NCI-H446 (cell line): ENCODE measurements at regions not wholly inside any gene's neighbourhood (a gene's known extent, or its start where the extent isn't known, plus 50 kb on each side); places are given as distances from the start of the nearest gene placed in this dataset.
"Not testable (repeated sequence)": the region's sequence is repeated elsewhere in the genome, so short reads cannot be mapped to it uniquely, and the experiment has no call there.

Experiments used
- DNase-seq, 2 experiments: peaks; one replicate each; lab custom pipeline; 2025; lab: John Stamatoyannopoulos, UW

GRCh38 chr13:44711706-44712105 lies 135.6 kb upstream of the TSC22D1 start:
- DNase-seq = no peak

GRCh38 chr13:44710576-44710975 lies 134.4 kb upstream of the TSC22D1 start:
- DNase-seq = no peak

- DNase-seq = not testable (repeated sequence)
Measured at GRCh38 chr13:44704811-44705210, 128.7 kb upstream of the TSC22D1 start.

- no peak for DNase-seq
Measured at GRCh38 chr13:44703371-44703770, 127.2 kb upstream of the TSC22D1 start.

- DNase-seq = no peak
Measured at GRCh38 chr13:44698066-44698465, 121.9 kb upstream of the TSC22D1 start.

- DNase-seq = no peak
Measured at GRCh38 chr13:44697058-44697457, 120.9 kb upstream of the TSC22D1 start.

- no peak for DNase-seq
Measured at GRCh38 chr13:44695520-44695919, 119.4 kb upstream of the TSC22D1 start.

- DNase-seq = no peak
Measured at GRCh38 chr13:44694842-44695241, 118.7 kb upstream of the TSC22D1 start.

GRCh38 chr13:44694291-44694690 lies 118.2 kb upstream of the TSC22D1 start:
- DNase-seq = no peak

- DNase-seq = no peak
Measured at GRCh38 chr13:44693156-44693764, 117.1 kb upstream of the TSC22D1 start.

- DNase-seq = no peak
Measured at GRCh38 chr13:44692173-44692713, 116.1 kb upstream of the TSC22D1 start.

GRCh38 chr13:44690376-44690775 lies 114.2 kb upstream of the TSC22D1 start:
- no peak for DNase-seq

- no peak for DNase-seq
Measured at GRCh38 chr13:44688652-44689051, 112.5 kb upstream of the TSC22D1 start.

GRCh38 chr13:44686531-44686934 lies 110.4 kb upstream of the TSC22D1 start:
- DNase-seq = no peak

- DNase-seq = no peak
Measured at GRCh38 chr13:44685641-44686040, 109.5 kb upstream of the TSC22D1 start.

- DNase-seq = not testable (repeated sequence)
Measured at GRCh38 chr13:44682416-44682815, 106.3 kb upstream of the TSC22D1 start.

GRCh38 chr13:44680746-44681355 lies 104.7 kb upstream of the TSC22D1 start:
- no peak for DNase-seq

- no peak for DNase-seq
Measured at GRCh38 chr13:44679597-44679996, 103.5 kb upstream of the TSC22D1 start.

- DNase-seq = no peak
Measured at GRCh38 chr13:44678197-44678596, 102.1 kb upstream of the TSC22D1 start.

GRCh38 chr13:44676534-44676933 lies 100.4 kb upstream of the TSC22D1 start:
- DNase-seq = no peak

- no peak for DNase-seq
Measured at GRCh38 chr13:44669534-44669933, 93.4 kb upstream of the TSC22D1 start.

GRCh38 chr13:44668688-44669087 lies 92.6 kb upstream of the TSC22D1 start:
- no peak for DNase-seq

- DNase-seq = no peak
Measured at GRCh38 chr13:44667943-44668342, 91.8 kb upstream of the TSC22D1 start.

- DNase-seq = not testable (repeated sequence)
Measured at GRCh38 chr13:44666538-44666937, 90.4 kb upstream of the TSC22D1 start.
